K562 (cell line): ENCODE measurements at regions not wholly inside any gene's neighbourhood (a gene's known extent, or its start where the extent isn't known, plus 50 kb on each side); places are given as distances from the start of the nearest gene placed in this dataset.

ENCODE experiments used
- ATAC-seq: fragments of 200-7000 bp; cut with Tn5 transposase; 3 replicates; pipeline ENCODE4 v1.9.1; 2020; ENCODE audit warnings: moderate library complexity
- BruUV-seq: library from RNA; stranded (reverse); fragments of 400-500 nt; replicated peaks from 2 replicates; lab custom pipeline; 2021; lab: Mats Ljungman, UMichigan
- CTCF ChIA-PET: fragments of 300-600 bp; formaldehyde crosslinking; extraction: SDS; loops from one replicate; lab custom pipeline; 2021; ENCODE audit warnings: low intra/inter-chr PET ratio; lab: Yijun Ruan, JAX
- POLR2A ChIA-PET: fragments of 300-600, 350-650 bp; sonication (Branson Sonifier 250); formaldehyde crosslinking; extraction: SDS; loops from one replicate; lab custom pipeline; 2021; ENCODE audit warnings: antibody characterized with exemption, inconsistent platforms; lab: Yijun Ruan, JAX
- DNase-seq, 4 experiments: peaks; one replicate each; pipeline versions ENCODE4 v3.0.0 to v3.0.0-alpha.2; 2011 to 2018; ENCODE audit warnings: low spot score in 3 of 4, mixed read lengths in 3 of 4; ENCODE audit errors: extremely low read depth in 1 of 4
- FAIRE-seq: peaks from 2 replicates; lab custom pipeline; 2011; peaks lifted over from hg19 to GRCh38; lab: Jason Lieb, UNC
- H2AFZ ChIP-seq: 2 replicates; pipeline ENCODE4 v1.6.0; 2011; ENCODE audit warnings: low read depth, low read length, control low read depth, inconsistent platforms
- H3K27ac ChIP-seq: fragments of 200-600 bp; 3 replicates; pipeline ENCODE4 v1.8.0; 2011; ENCODE audit warnings: low read depth, mild to moderate bottlenecking, control low read depth, inconsistent platforms, low read length, moderate library complexity, mixed read lengths; ENCODE audit errors: extremely low read depth
- H3K27me3 ChIP-seq, 2 experiments: fragments of 300-600 bp in 1 of 2; 2 replicates in 1 of 2; 3 replicates in 1 of 2; pipeline versions ENCODE4 v1.6.0 to v1.8.0; 2011; ENCODE audit warnings: inconsistent platforms in 2 of 2, low read length in 2 of 2, mild to moderate bottlenecking in 1 of 2, mixed read lengths in 1 of 2, moderate library complexity in 1 of 2; ENCODE audit not compliant: control insufficient read depth in 2 of 2, insufficient read depth in 2 of 2
- H3K36me3 ChIP-seq: fragments of 300-600 bp; 3 replicates; pipeline ENCODE4 v1.8.0; 2011; ENCODE audit warnings: mild to moderate bottlenecking, low read length, inconsistent platforms; ENCODE audit not compliant: control insufficient read depth, insufficient read depth
- H3K4me1 ChIP-seq, 2 experiments: fragments of 200-600 bp in 1 of 2; replicated peaks in 1 of 2; 2 replicates in 1 of 2; 3 replicates in 1 of 2; pipeline versions ENCODE4 v1.5.1 to v1.8.0; 2011; ENCODE audit warnings: inconsistent platforms in 2 of 2, low read length in 2 of 2, mild to moderate bottlenecking in 1 of 2, mixed read lengths in 1 of 2, moderate library complexity in 1 of 2; ENCODE audit not compliant: control insufficient read depth in 2 of 2, insufficient read depth in 2 of 2
- H3K4me2 ChIP-seq: 2 replicates; pipeline ENCODE4 v1.6.1; 2011; ENCODE audit warnings: low read length, control low read depth, inconsistent platforms, mixed read lengths; ENCODE audit not compliant: insufficient read depth
- H3K4me3 ChIP-seq: fragments of 200-600 bp; sonication (generic), shearing (Covaris generic); 2 replicates; pipeline ENCODE4 v1.5.1; 2016; ENCODE audit warnings: control low read depth, inconsistent platforms
- H3K79me2 ChIP-seq: fragments of 200-600 bp; 3 replicates; pipeline ENCODE4 v1.8.0; 2011; ENCODE audit warnings: low read length, inconsistent platforms; ENCODE audit not compliant: control insufficient read depth, insufficient read depth
- H3K9ac ChIP-seq, 2 experiments: 2 replicates each; pipeline versions ENCODE4 v1.6.0 to v1.6.1; 2011; ENCODE audit warnings: low read depth in 2 of 2, low read length in 2 of 2, control low read depth in 1 of 2, inconsistent platforms in 1 of 2, mild to moderate bottlenecking in 1 of 2, mixed read lengths in 1 of 2; ENCODE audit not compliant: insufficient read depth in 1 of 2
- H3K9me1 ChIP-seq: one replicate; pipeline ENCODE4 v1.6.0; 2011; ENCODE audit warnings: inconsistent platforms, mild to moderate bottlenecking, low read length, moderate library complexity; ENCODE audit not compliant: control insufficient read depth, insufficient read depth
- H3K9me3 ChIP-seq: replicated peaks from 2 replicates; pipeline ENCODE4 v1.5.1; 2011; ENCODE audit warnings: low read depth, low read length, inconsistent platforms; ENCODE audit not compliant: control insufficient read depth, insufficient read depth
- H4K20me1 ChIP-seq: replicated peaks from 2 replicates; pipeline ENCODE4 v1.6.1; 2011; ENCODE audit warnings: low read length, inconsistent platforms, mixed read lengths; ENCODE audit not compliant: control insufficient read depth, insufficient read depth
- ADNP ChIP-seq: fragments of 200-800 bp; sonication (Bioruptor generic); IDR thresholded peaks from 2 replicates; pipeline ENCODE4 v1.6.1; 2016; ENCODE audit warnings: missing genetic modification characterization, missing compliant biosample characterization
- BCL6 ChIP-seq: fragments of 250-450 bp; sonication (Bioruptor Pico); IDR thresholded peaks from 2 replicates; pipeline ENCODE4 v1.4.0; 2020
- ELF2 ChIP-seq: fragments of 250-450 bp; sonication (Bioruptor Pico); IDR thresholded peaks from 2 replicates; pipeline ENCODE4 v1.5.0; 2021; ENCODE audit warnings: mild to moderate bottlenecking
- FIP1L1 ChIP-seq: fragments of 200-400 bp; formaldehyde crosslinking; IDR thresholded peaks from 2 replicates; pipeline ENCODE4 v1.6.1; 2018; ENCODE audit warnings: mild to moderate bottlenecking, low read depth, low read length; ENCODE audit not compliant: poor library complexity, severe bottlenecking
- HDAC8 ChIP-seq: fragments of 450-650 bp; IDR thresholded peaks from 2 replicates; pipeline ENCODE4 v1.6.1; 2016; ENCODE audit warnings: mild to moderate bottlenecking, missing genetic modification characterization, moderate library complexity, missing compliant biosample characterization
- IRF2 ChIP-seq: sonication (generic); formaldehyde crosslinking; IDR thresholded peaks from 2 replicates; pipeline ENCODE4 v1.8.1; 2022; ENCODE audit warnings: mild to moderate bottlenecking, missing genetic modification reagents
- KLF13 ChIP-seq: fragments of 450-650 bp; IDR thresholded peaks from 2 replicates; pipeline ENCODE4 v1.6.1; 2016; ENCODE audit warnings: missing genetic modification characterization, low read depth, mild to moderate bottlenecking, missing compliant biosample characterization, moderate library complexity, borderline replicate concordance
- MCM7 ChIP-seq, 2 experiments: fragments of 450-650 bp; IDR thresholded peaks; 2 replicates each; pipeline ENCODE4 v1.6.1; 2016 to 2018
- POU5F1 ChIP-seq: fragments of 150-350 bp; IDR thresholded peaks from 2 replicates; pipeline ENCODE4 v1.6.1; 2014; ENCODE audit warnings: borderline replicate concordance, low read length, low read depth, mild to moderate bottlenecking; ENCODE audit not compliant: partially characterized antibody
- RBM39 ChIP-seq: fragments of 200-400 bp; formaldehyde crosslinking; optimal IDR thresholded peaks from 2 replicates; pipeline ENCODE3; 2018; ENCODE audit warnings: low read depth, low read length
- RHOXF2B ChIP-seq: fragments of 250-450 bp; sonication (Bioruptor Pico); conservative IDR thresholded peaks from 2 replicates; pipeline ENCODE4 v1.5.1; 2021
- SMARCC2 ChIP-seq: fragments of 450-650 bp; IDR thresholded peaks from 2 replicates; pipeline ENCODE4 v1.6.1; 2017; ENCODE audit warnings: antibody characterized with exemption, moderate library complexity, mild to moderate bottlenecking, low read depth
- SRSF1 ChIP-seq: fragments of 200-400 bp; formaldehyde crosslinking; IDR thresholded peaks from 2 replicates; pipeline ENCODE4 v1.6.1; 2017; ENCODE audit warnings: mild to moderate bottlenecking, low read depth, low read length, moderate library complexity
- ZBTB12 ChIP-seq: fragments of 250-450 bp; sonication (Bioruptor Pico); IDR thresholded peaks from 2 replicates; pipeline ENCODE4 v1.4.0; 2020
- ZFPM2 ChIP-seq: fragments of 250-450 bp; sonication (Bioruptor Pico); IDR thresholded peaks from 2 replicates; pipeline ENCODE4 v1.5.1; 2022; ENCODE audit warnings: mild to moderate bottlenecking
- ZNF263 ChIP-seq: sonication (generic); formaldehyde crosslinking; IDR thresholded peaks from 2 replicates; pipeline ENCODE4 v1.8.0; 2022; ENCODE audit warnings: mild to moderate bottlenecking, missing genetic modification reagents, borderline replicate concordance
- ZNF512 ChIP-seq: IDR thresholded peaks from 2 replicates; pipeline ENCODE4 v1.6.1; 2016; ENCODE audit warnings: missing genetic modification characterization, missing compliant biosample characterization
- ZNF778 ChIP-seq: fragments of 450-650 bp; formaldehyde crosslinking; IDR thresholded peaks from 2 replicates; pipeline ENCODE4 v1.4.0; 2020; ENCODE audit warnings: mild to moderate bottlenecking, moderate library complexity
- WGBS: fragments of 100-300 bp; shearing (Covaris generic); methylation state at CpG from one replicate; pipeline ENCODE4 v1.1.6; 2016; ENCODE audit warnings: low coverage, mixed read lengths; ENCODE audit not compliant: insufficient coverage; ENCODE audit errors: missing lambda C conversion rate; 5-methylcytosine and 5-hydroxymethylcytosine counted together
- in situ Hi-C: fragments of 300-500 bp; cut with MboI; formaldehyde crosslinking; loops from 4 replicates; pipeline ENCODE4 v1.15.0; 2018; ENCODE audit warnings: inconsistent platforms, mixed read lengths
- intact Hi-C: fragments of 100-400 bp; cut with micrococcal nuclease; formaldehyde crosslinking; loops from 2 replicates; pipeline ENCODE4 v1.14.2; 2022

GRCh38 chr16:49049191-49049590, 232.4 kb downstream of the CBLN1 start (continued):
- TF ChIP-seq RBM39 (no peak), ZNF512 (no peak), ZNF778 (CRISPR knock-in tag) (no peak)

GRCh38 chr16:49048557-49048956, 233.1 kb downstream of the CBLN1 start:
- WGBS, result 0% methylated on average over 4 of the region's 4 CpGs
- no peak overlapping the region for H3K9ac ChIP-seq
- no TSS peak for BruUV-seq
- no peaks in the 10 kb centered on the region; the same call in 1 of the 2 replicates for H4K20me1 ChIP-seq
- no peaks in the 10 kb centered on the region for H3K9me1 ChIP-seq
- H3K79me2 ChIP-seq, result no peaks in the 10 kb centered on the region
- intact Hi-C loops (no loop called here), in situ Hi-C loops (no loop called here)
- no peaks in the 10 kb centered on the region for H3K9me3 ChIP-seq
- no peak overlapping the region for H3K4me3 ChIP-seq
- FAIRE-seq (no peak), DNase-seq (no peak), ATAC-seq (no peak)
- no peaks in the 10 kb centered on the region for H3K27me3 ChIP-seq
- ChIA-PET CTCF (no interaction called here), POLR2A (no interaction called here)
- H3K27ac ChIP-seq, result no peak overlapping the region
- no peaks in the 10 kb centered on the region for H3K4me1 ChIP-seq
- no peak overlapping the region for H2AFZ ChIP-seq
- H3K36me3 ChIP-seq, result no peaks in the 10 kb centered on the region
- H3K4me2 ChIP-seq, result no peak overlapping the region
- TF ChIP-seq RHOXF2B (no peak), BCL6 (CRISPR knock-in tag) (no peak), MCM7 (IDR thresholded peaks at IDR 0.05) (no peak), ELF2 (CRISPR knock-in tag) (no peak), HDAC8 (no peak), IRF2 (no peak), SRSF1 (no peak), ADNP (no peak), FIP1L1 (no peak), SMARCC2 (no peak), ZFPM2 (no peak), ZNF263 (no peak), ZBTB12 (CRISPR knock-in tag) (no peak), POU5F1 (no peak), KLF13 (tag) (no peak)
